NCI-H1092 (cell line): ENCODE measurements at regions not wholly inside any gene's neighbourhood (a gene's known extent, or its start where the extent isn't known, plus 50 kb on each side); places are given as distances from the start of the nearest gene placed in this dataset.

Source experiments
- DNase-seq: peaks from one replicate; lab custom pipeline; 2025; lab: John Stamatoyannopoulos, UW

- no peak for DNase-seq
Observed at GRCh38 chr4:85265234-85265633, 209.7 kb upstream of the ARHGAP24 start.

GRCh38 chr4:85268188-85268587 lies 206.8 kb upstream of the ARHGAP24 start:
- no peak for DNase-seq

GRCh38 chr4:85268961-85269360 lies 206.0 kb upstream of the ARHGAP24 start:
- DNase-seq: no peak

GRCh38 chr4:85274955-85275354 lies 200.0 kb upstream of the ARHGAP24 start:
- no peak for DNase-seq

GRCh38 chr4:85280963-85281362 lies 194.0 kb upstream of the ARHGAP24 start:
- no peak for DNase-seq

- no peak for DNase-seq
Observed at GRCh38 chr4:85291226-85291625, 183.7 kb upstream of the ARHGAP24 start.

- DNase-seq: no peak
Observed at GRCh38 chr4:85298037-85298436, 176.9 kb upstream of the ARHGAP24 start.

GRCh38 chr4:85302193-85302736 lies 172.7 kb upstream of the ARHGAP24 start:
- DNase-seq: no peak

GRCh38 chr4:85302756-85303155 lies 172.2 kb upstream of the ARHGAP24 start:
- DNase-seq: no peak

GRCh38 chr4:85318415-85318814 lies 156.5 kb upstream of the ARHGAP24 start:
- DNase-seq: no peak

- DNase-seq: no peak
Observed at GRCh38 chr4:85358831-85359230, 116.1 kb upstream of the ARHGAP24 start.

GRCh38 chr4:85362550-85362949 lies 112.4 kb upstream of the ARHGAP24 start:
- DNase-seq: no peak

GRCh38 chr4:85367815-85368214 lies 107.1 kb upstream of the ARHGAP24 start:
- DNase-seq: no peak

GRCh38 chr4:85368240-85368639 lies 106.7 kb upstream of the ARHGAP24 start:
- no peak for DNase-seq

- DNase-seq: no peak
Observed at GRCh38 chr4:85368932-85369331, 106.0 kb upstream of the ARHGAP24 start.

- DNase-seq: no peak
Observed at GRCh38 chr4:85369703-85370380, 105.1 kb upstream of the ARHGAP24 start.

GRCh38 chr4:85370400-85371032 lies 104.4 kb upstream of the ARHGAP24 start:
- DNase-seq: peak; percentile 8

- DNase-seq: no peak
Observed at GRCh38 chr4:85372966-85373365, 102.0 kb upstream of the ARHGAP24 start.

- DNase-seq: no peak
Observed at GRCh38 chr4:85376285-85376684, 98.7 kb upstream of the ARHGAP24 start.

- no peak for DNase-seq
Observed at GRCh38 chr4:85381968-85382367, 93.0 kb upstream of the ARHGAP24 start.

- DNase-seq: no peak
Observed at GRCh38 chr4:85391071-85391470, 83.9 kb upstream of the ARHGAP24 start.

GRCh38 chr4:85391589-85392410 lies 83.2 kb upstream of the ARHGAP24 start:
- no peak for DNase-seq

GRCh38 chr4:85393201-85393600 lies 81.7 kb upstream of the ARHGAP24 start:
- DNase-seq: no peak
